ENCODE measurements at regions not wholly inside any gene's neighbourhood (a gene's known extent, or its start where the extent isn't known, plus 50 kb on each side); places are given as distances from the start of the nearest gene placed in this dataset.

DNA sequence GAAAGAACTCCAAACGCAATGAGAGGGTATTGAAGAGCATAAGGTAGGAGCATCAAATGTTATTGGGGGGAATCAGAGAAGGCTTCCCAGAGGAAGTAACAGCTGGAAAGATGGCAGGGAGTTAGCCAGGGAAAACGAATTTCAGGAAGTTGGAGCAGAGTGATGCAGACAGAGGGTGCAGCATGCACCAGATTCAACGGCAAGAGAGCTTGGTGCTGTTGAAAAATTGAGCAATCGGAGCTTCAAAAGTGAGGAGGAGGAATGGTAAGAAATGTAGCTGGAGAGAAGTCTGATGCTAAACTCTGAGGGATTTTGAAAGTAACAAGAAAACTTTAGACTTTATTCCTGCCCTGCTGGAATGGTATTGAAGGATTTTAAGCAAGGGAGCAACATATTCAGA lies 541.0 kb upstream of the LMCD1 start:
- TF ChIP-seq CTCF (IDR thresholded peaks at IDR 0.05): no peak
- TF ChIP-seq POLR2A (IDR thresholded peaks at IDR 0.05): no peak
